Neuronal stem cell (in vitro differentiated cells): ENCODE measurements at regions not wholly inside any gene's neighbourhood (a gene's known extent, or its start where the extent isn't known, plus 50 kb on each side); places are given as distances from the start of the nearest gene placed in this dataset.

Source experiments
- DNase-seq: peaks from one replicate; pipeline ENCODE4 v3.0.0-alpha.2; 2013; ENCODE audit warnings: low spot score
- H2AFZ ChIP-seq: one replicate; pipeline ENCODE4 v1.6.1; 2013; ENCODE audit warnings: mild to moderate bottlenecking, low read length, inconsistent platforms
- H2AK5ac ChIP-seq: 2 replicates; pipeline ENCODE4 v1.6.1; 2013; ENCODE audit warnings: low read depth, mild to moderate bottlenecking, inconsistent platforms, low read length, moderate library complexity, mixed read lengths
- H2BK120ac ChIP-seq: 2 replicates; pipeline ENCODE4 v1.6.1; 2013; ENCODE audit warnings: low read depth, mild to moderate bottlenecking, inconsistent platforms, low read length, moderate library complexity, mixed read lengths
- H2BK12ac ChIP-seq: one replicate; pipeline ENCODE4 v1.6.1; 2013; ENCODE audit warnings: low read length, inconsistent platforms
- H2BK15ac ChIP-seq: 2 replicates; pipeline ENCODE4 v1.6.1; 2013; ENCODE audit warnings: mild to moderate bottlenecking, low read length, inconsistent platforms, mixed read lengths
- H2BK5ac ChIP-seq: one replicate; pipeline ENCODE4 v1.6.1; 2013; ENCODE audit warnings: inconsistent platforms, mild to moderate bottlenecking, low read length, moderate library complexity
- H3K14ac ChIP-seq: one replicate; pipeline ENCODE4 v1.6.1; 2013; ENCODE audit warnings: low read length, inconsistent platforms
- H3K18ac ChIP-seq: 2 replicates; pipeline ENCODE4 v1.6.1; 2013; ENCODE audit warnings: low read length, inconsistent platforms
- H3K23ac ChIP-seq: 2 replicates; pipeline ENCODE4 v1.6.1; 2013; ENCODE audit warnings: low read depth, mild to moderate bottlenecking, mixed read lengths, low read length, inconsistent platforms; ENCODE audit not compliant: poor library complexity
- H3K27ac ChIP-seq: replicated peaks from 3 replicates; pipeline ENCODE4 v1.5.1; 2013; ENCODE audit warnings: low read length, inconsistent platforms
- H3K27me3 ChIP-seq, 3 experiments: 2 replicates each; pipeline ENCODE4 v1.6.1; 2013; ENCODE audit warnings: low read length in 3 of 3, mild to moderate bottlenecking in 2 of 3, inconsistent platforms in 1 of 3, low read depth in 1 of 3, mixed read lengths in 1 of 3, moderate library complexity in 1 of 3; ENCODE audit not compliant: control insufficient read depth in 3 of 3, insufficient read depth in 3 of 3
- H3K36me3 ChIP-seq, 2 donors: replicated peaks in 1 of 2; 2 replicates each; pipeline ENCODE4 v1.6.1; 2013; ENCODE audit warnings: low read length in 2 of 2; ENCODE audit not compliant: control insufficient read depth in 2 of 2, insufficient read depth in 2 of 2
- H3K4ac ChIP-seq: 2 replicates; pipeline ENCODE4 v1.6.1; 2013; ENCODE audit warnings: inconsistent platforms, mild to moderate bottlenecking, low read length, moderate library complexity
- H3K4me1 ChIP-seq, 2 donors: 1 replicate in 1 of 2; 2 replicates in 1 of 2; pipeline ENCODE4 v1.6.1; 2013; ENCODE audit warnings: low read length in 2 of 2, low read depth in 1 of 2; ENCODE audit not compliant: control insufficient read depth in 2 of 2, insufficient read depth in 1 of 2
- H3K4me2 ChIP-seq: one replicate; pipeline ENCODE4 v1.6.1; 2013; ENCODE audit warnings: mild to moderate bottlenecking, low read length, inconsistent platforms; ENCODE audit not compliant: insufficient read depth, poor library complexity, severe bottlenecking
- H3K4me3 ChIP-seq, 2 donors: 2 replicates each; pipeline ENCODE4 v1.5.1; 2013; ENCODE audit warnings: low read length in 2 of 2, mild to moderate bottlenecking in 2 of 2, inconsistent platforms in 1 of 2, moderate library complexity in 1 of 2
- H3K79me1 ChIP-seq: one replicate; pipeline ENCODE4 v1.6.1; 2013; ENCODE audit warnings: low read depth, mild to moderate bottlenecking, inconsistent platforms, low read length, moderate library complexity
- H3K9ac ChIP-seq: one replicate; pipeline ENCODE4 v1.6.1; 2013; ENCODE audit warnings: mild to moderate bottlenecking, low read depth, low read length, inconsistent platforms; ENCODE audit not compliant: poor library complexity
- H3K9me3 ChIP-seq, 2 donors: replicated peaks in 1 of 2; 2 replicates each; pipeline versions ENCODE3 to v1.6.1; 2013; ENCODE audit warnings: low read length in 2 of 2, mild to moderate bottlenecking in 2 of 2, inconsistent platforms in 1 of 2, low read depth in 1 of 2, mixed read lengths in 1 of 2, moderate library complexity in 1 of 2; ENCODE audit not compliant: control insufficient read depth in 2 of 2, insufficient read depth in 1 of 2
- H4K8ac ChIP-seq: one replicate; pipeline ENCODE4 v1.6.1; 2013; ENCODE audit warnings: low read depth, mild to moderate bottlenecking, inconsistent platforms, low read length, moderate library complexity
- H4K91ac ChIP-seq: one replicate; pipeline ENCODE4 v1.6.1; 2013; ENCODE audit warnings: low read length, low read depth, mild to moderate bottlenecking, inconsistent platforms; ENCODE audit not compliant: poor library complexity
- WGBS, 2 donors: extraction: QIAGEN DNeasy Blood & Tissue Kit; methylation state at CpG; one replicate each; pipeline ENCODE4 v1.1.7; 2013; ENCODE audit warnings: missing lambda C conversion rate in 2 of 2, mixed read lengths in 1 of 2; ENCODE audit not compliant: insufficient read length in 2 of 2, insufficient replicate concordance in 1 of 2; ENCODE audit errors: extremely low coverage in 2 of 2; 5-methylcytosine and 5-hydroxymethylcytosine counted together

GRCh38 chr18:70671889-70672565 is 383.2 kb downstream of the SOCS6 start:
- Histone ChIP-seq H2AFZ (no peak overlapping the region), H3K79me1 (no peaks in the 10 kb centered on the region), H3K9ac (no peak overlapping the region), H2BK12ac (no peak overlapping the region), H2BK5ac (no peak overlapping the region), H3K4me1 (no peaks in the 10 kb centered on the region), H2AK5ac (no peak overlapping the region), H3K9me3 (no peaks in the 10 kb centered on the region), H3K4ac (no peak overlapping the region), H3K14ac (no peak overlapping the region), H2BK15ac (no peak overlapping the region), H2BK120ac (no peak overlapping the region), H3K27me3 (no peaks in the 10 kb centered on the region), H3K27ac (no peak overlapping the region), H3K23ac (no peak overlapping the region), H3K36me3 (no peaks in the 10 kb centered on the region), H4K91ac (no peak overlapping the region), H3K18ac (no peak overlapping the region), H3K4me2 (no peak overlapping the region), H3K4me3 (no peak overlapping the region), H4K8ac (no peak overlapping the region)
- no CpG with 5 or more reads among the region's 9 CpGs for WGBS, 2 donors
- no peak for DNase-seq

DNA sequence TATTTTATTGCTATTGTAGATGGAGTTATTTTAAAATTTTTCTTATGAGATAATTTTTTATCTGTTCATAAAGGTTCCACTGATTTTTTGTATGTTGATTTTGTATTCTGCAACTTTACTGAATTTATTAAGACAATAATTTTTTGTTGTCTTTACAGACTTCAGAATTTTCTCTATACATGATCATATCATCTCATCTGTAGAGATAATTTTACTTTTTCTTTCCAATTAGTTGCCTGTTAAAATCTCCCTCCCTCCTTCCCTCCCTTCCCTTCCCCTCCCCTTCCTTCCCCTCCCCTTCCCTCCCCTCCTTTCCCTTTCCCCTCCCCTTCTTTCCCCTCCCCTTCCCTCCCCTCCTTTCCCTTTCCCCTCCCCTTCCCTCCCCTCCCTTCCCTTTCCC is 378.1 kb downstream of the SOCS6 start:
- Histone ChIP-seq H3K4ac (no peak overlapping the region), H2BK120ac (no peak overlapping the region), H3K9ac (no peak overlapping the region), H3K27ac (no peak overlapping the region), H2BK12ac (no peak overlapping the region), H4K91ac (no peak overlapping the region), H3K18ac (no peak overlapping the region), H2BK5ac (no peak overlapping the region), H3K27me3 (no peaks in the 10 kb centered on the region), H3K23ac (no peak overlapping the region), H3K79me1 (no peaks in the 10 kb centered on the region), H2AK5ac (no peak overlapping the region), H4K8ac (no peak overlapping the region), H3K14ac (no peak overlapping the region), H3K4me1 (no peaks in the 10 kb centered on the region), H2AFZ (no peak overlapping the region), H3K4me2 (no peak overlapping the region), H3K4me3 (no peak overlapping the region), H3K9me3 (no peaks in the 10 kb centered on the region), H3K36me3 (no peaks in the 10 kb centered on the region), H2BK15ac (no peak overlapping the region)
- no peak for DNase-seq

- no peaks in the 10 kb centered on the region for H3K4me1 ChIP-seq
- no peaks in the 10 kb centered on the region for H3K36me3 ChIP-seq
- H3K4me2 ChIP-seq = no peak overlapping the region
- H3K9ac ChIP-seq = no peak overlapping the region
- H2BK5ac ChIP-seq = no peak overlapping the region
- H2AK5ac ChIP-seq = no peak overlapping the region
- no peaks in the 10 kb centered on the region for H3K79me1 ChIP-seq
- H2BK120ac ChIP-seq = no peak overlapping the region
- no peak overlapping the region for H3K14ac ChIP-seq
- H2AFZ ChIP-seq = no peak overlapping the region
- no peaks in the 10 kb centered on the region for H3K27me3 ChIP-seq
- H3K4me3 ChIP-seq = no peak overlapping the region
- H2BK15ac ChIP-seq = no peak overlapping the region
- no peak overlapping the region for H4K8ac ChIP-seq
- H2BK12ac ChIP-seq = no peak overlapping the region
- no peak overlapping the region for H4K91ac ChIP-seq
- H3K4ac ChIP-seq = no peak overlapping the region
- H3K27ac ChIP-seq = no peak overlapping the region
- DNase-seq = no peak
- no peak overlapping the region for H3K23ac ChIP-seq
- H3K9me3 ChIP-seq = no peaks in the 10 kb centered on the region
- H3K18ac ChIP-seq = no peak overlapping the region
- WGBS, 2 donors = no CpG with 5 or more reads among the region's 2 CpGs
These were observed 374.3 kb downstream of the SOCS6 start for GRCh38 chr18:70663141-70663540.

- Histone ChIP-seq H3K9ac (no peak overlapping the region), H3K79me1 (no peaks in the 10 kb centered on the region), H3K27me3 (no peaks in the 10 kb centered on the region), H3K4me1 (no peaks in the 10 kb centered on the region), H2AFZ (no peak overlapping the region), H3K14ac (peak overlapping the region; percentile 32), H2BK12ac (no peak overlapping the region), H3K4me3 (no peak overlapping the region), H2BK15ac (no peak overlapping the region), H4K8ac (no peak overlapping the region), H3K18ac (peak overlapping the region; percentile 8), H2BK5ac (no peak overlapping the region), H2AK5ac (no peak overlapping the region), H3K23ac (no peak overlapping the region), H3K4ac (no peak overlapping the region), H3K27ac (no peak overlapping the region), H3K4me2 (no peak overlapping the region), H4K91ac (no peak overlapping the region), H3K36me3 (no peaks in the 10 kb centered on the region), H2BK120ac (no peak overlapping the region), H3K9me3 (no peaks in the 10 kb centered on the region)
- WGBS, 2 donors = no CpG with 5 or more reads among the region's 4 CpGs
- no peak for DNase-seq
These were observed 373.7 kb downstream of the SOCS6 start for GRCh38 chr18:70662588-70662987.
